NB4 (cell line): ENCODE measurements at regions not wholly inside any gene's neighbourhood (a gene's known extent, or its start where the extent isn't known, plus 50 kb on each side); places are given as distances from the start of the nearest gene placed in this dataset.

Experiments used
- DNase-seq: peaks from one replicate; pipeline ENCODE4 v3.0.0; 2010; ENCODE audit warnings: low read depth
- H3K4me3 ChIP-seq: one replicate; pipeline ENCODE4 v1.5.1; 2011; ENCODE audit warnings: mild to moderate bottlenecking, low read depth, low read length, moderate library complexity
- MAX ChIP-seq: IDR thresholded peaks from 2 replicates; pipeline ENCODE4 v1.6.1; 2011; ENCODE audit warnings: low read depth, low read length
- MYC ChIP-seq: IDR thresholded peaks from 2 replicates; pipeline ENCODE4 v1.6.1; 2011; ENCODE audit warnings: low read depth, low read length
- POLR2A ChIP-seq: IDR thresholded peaks from 2 replicates; pipeline ENCODE4 v1.6.1; 2011; ENCODE audit warnings: mild to moderate bottlenecking; ENCODE audit not compliant: insufficient read length; ENCODE audit errors: extremely low read depth
- TF ChIP-seq, protein P1 (sequence below): IDR thresholded peaks from one replicate; pipeline ENCODE4 v1.5.1; 2012; ENCODE audit warnings: low read depth, low read length

GRCh38 chr4:124330045-124330444, 382.5 kb downstream of the ANKRD50 start:
- no peak for DNase-seq
- TF ChIP-seq, protein P1, sequence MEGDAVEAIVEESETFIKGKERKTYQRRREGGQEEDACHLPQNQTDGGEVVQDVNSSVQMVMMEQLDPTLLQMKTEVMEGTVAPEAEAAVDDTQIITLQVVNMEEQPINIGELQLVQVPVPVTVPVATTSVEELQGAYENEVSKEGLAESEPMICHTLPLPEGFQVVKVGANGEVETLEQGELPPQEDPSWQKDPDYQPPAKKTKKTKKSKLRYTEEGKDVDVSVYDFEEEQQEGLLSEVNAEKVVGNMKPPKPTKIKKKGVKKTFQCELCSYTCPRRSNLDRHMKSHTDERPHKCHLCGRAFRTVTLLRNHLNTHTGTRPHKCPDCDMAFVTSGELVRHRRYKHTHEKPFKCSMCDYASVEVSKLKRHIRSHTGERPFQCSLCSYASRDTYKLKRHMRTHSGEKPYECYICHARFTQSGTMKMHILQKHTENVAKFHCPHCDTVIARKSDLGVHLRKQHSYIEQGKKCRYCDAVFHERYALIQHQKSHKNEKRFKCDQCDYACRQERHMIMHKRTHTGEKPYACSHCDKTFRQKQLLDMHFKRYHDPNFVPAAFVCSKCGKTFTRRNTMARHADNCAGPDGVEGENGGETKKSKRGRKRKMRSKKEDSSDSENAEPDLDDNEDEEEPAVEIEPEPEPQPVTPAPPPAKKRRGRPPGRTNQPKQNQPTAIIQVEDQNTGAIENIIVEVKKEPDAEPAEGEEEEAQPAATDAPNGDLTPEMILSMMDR = no peak
- TF ChIP-seq MAX (no peak), MYC (no peak), POLR2A (no peak)
- no peak overlapping the region for H3K4me3 ChIP-seq

- no peak overlapping the region for H3K4me3 ChIP-seq
- DNase-seq = no peak
- TF ChIP-seq, protein P1 = no peak
- TF ChIP-seq MYC (no peak), POLR2A (no peak), MAX (no peak)
Measured at GRCh38 chr4:124331781-124332180, 380.8 kb downstream of the ANKRD50 start.

- DNase-seq = no peak
- TF ChIP-seq POLR2A (no peak), MAX (no peak), MYC (no peak)
- TF ChIP-seq, protein P1 = no peak
- no peak overlapping the region for H3K4me3 ChIP-seq
Measured at GRCh38 chr4:124333466-124333865, 379.1 kb downstream of the ANKRD50 start.

DNA sequence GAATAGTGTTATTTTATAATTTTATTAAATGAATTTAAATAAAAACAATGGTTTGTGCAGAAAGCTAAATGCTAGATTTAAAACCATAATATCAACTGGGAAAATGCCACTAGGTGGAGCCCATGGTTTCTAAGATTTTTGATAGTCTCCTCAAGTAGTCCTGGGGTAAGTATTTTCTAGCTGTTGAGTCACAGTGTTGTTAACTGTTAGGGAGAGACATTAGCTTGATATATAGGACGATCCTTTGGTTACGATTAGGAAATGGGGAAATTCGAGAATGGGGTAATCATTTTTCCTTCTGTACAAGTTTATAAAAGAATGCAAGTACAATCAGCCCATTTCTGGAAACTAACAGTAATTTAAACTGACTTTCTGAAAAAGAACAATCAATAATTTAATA, 378.4 kb downstream of the ANKRD50 start:
- TF ChIP-seq MYC = no peak
- TF ChIP-seq, protein P1 = peak; percentile 12
- no peak for TF ChIP-seq POLR2A
- TF ChIP-seq MAX = no peak
- DNase-seq = peak; percentile 60
- no peak overlapping the region for H3K4me3 ChIP-seq

DNA sequence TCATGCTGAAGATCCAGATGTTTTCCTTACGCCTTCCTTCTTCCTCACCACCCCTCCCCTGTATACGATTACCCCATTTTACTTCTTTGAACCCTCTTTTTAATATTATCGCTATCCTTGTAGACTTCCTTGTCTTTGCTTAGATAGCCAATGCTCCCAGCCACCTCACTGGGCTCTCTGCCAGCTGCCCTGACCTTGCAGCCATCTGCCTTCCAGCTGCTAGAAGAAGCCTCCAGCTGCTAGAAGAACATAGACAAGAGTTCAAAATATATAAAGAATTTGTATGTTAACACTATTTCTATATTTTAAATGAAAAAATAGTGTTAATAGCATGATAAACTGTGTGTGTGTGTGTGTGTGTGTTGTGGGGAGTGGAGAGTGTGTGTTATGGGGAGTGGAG, 374.7 kb downstream of the ANKRD50 start:
- TF ChIP-seq MAX = no peak
- DNase-seq = no peak
- H3K4me3 ChIP-seq = no peak overlapping the region

GRCh38 chr4:124343661-124344171, 368.8 kb downstream of the ANKRD50 start:
- DNase-seq = no peak
- no peak overlapping the region for H3K4me3 ChIP-seq
- no peak for TF ChIP-seq MAX
- TF ChIP-seq POLR2A = no peak
- TF ChIP-seq MYC = no peak
- TF ChIP-seq, protein P1 = no peak
